GM12891 (cell line): ENCODE measurements at regions not wholly inside any gene's neighbourhood (a gene's known extent, or its start where the extent isn't known, plus 50 kb on each side); places are given as distances from the start of the nearest gene placed in this dataset.

ENCODE experiments used
- POLR2A ChIP-seq: IDR thresholded peaks from 2 replicates; pipeline ENCODE4 v1.6.1; 2011; ENCODE audit warnings: low read depth, low read length, control low read depth
- POLR2AphosphoS5 ChIP-seq: IDR thresholded peaks from 2 replicates; pipeline ENCODE4 v1.6.1; 2011; ENCODE audit warnings: low read depth, low read length, control low read depth
- SPI1 ChIP-seq: IDR thresholded peaks from 2 replicates; pipeline ENCODE4 v1.6.1; 2011; ENCODE audit warnings: low read depth, low read length, control low read depth
- TAF1 ChIP-seq: IDR thresholded peaks from 2 replicates; pipeline ENCODE4 v1.6.1; 2011; ENCODE audit warnings: low read depth, low read length, control low read depth

DNA sequence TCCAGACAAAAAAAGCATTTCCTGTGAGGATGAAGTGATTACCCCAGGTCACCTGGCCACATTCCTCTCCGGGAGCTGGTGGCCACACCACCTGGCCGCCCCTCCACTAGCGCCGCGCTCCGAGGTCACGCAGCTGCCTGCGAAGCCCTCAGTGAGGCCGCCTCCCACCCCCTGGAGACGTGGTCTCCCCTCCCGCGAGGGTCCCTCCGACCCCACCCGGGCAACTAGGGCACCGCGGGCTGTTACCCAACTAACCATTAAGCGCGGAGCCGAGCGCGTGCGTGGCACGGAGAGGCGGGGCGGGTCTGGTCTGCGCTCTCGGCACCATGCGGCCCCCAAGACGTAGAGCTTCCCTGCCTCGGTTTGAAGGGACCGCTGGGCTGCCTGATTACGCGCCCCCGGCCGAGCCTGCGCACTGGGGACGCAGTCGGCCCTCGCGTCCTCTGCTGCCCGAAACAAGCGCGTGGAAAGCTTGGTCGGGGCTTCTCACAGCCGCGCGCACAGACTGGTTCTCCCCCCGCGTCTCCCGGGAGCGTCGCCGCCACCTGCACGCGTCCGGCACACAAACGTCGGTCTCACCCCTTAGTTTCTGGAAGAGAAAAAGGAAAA lies 106.5 kb downstream of the SLC16A1 start:
- TF ChIP-seq POLR2A (no peak), POLR2AphosphoS5 (no peak), TAF1 (no peak), SPI1 (no peak)
